ENCODE measurements at regions not wholly inside any gene's neighbourhood (a gene's known extent, or its start where the extent isn't known, plus 50 kb on each side); places are given as distances from the start of the nearest gene placed in this dataset.
"Not testable (repeated sequence)": the region's sequence is repeated elsewhere in the genome, so short reads cannot be mapped to it uniquely, and the experiment has no call there.

DNA sequence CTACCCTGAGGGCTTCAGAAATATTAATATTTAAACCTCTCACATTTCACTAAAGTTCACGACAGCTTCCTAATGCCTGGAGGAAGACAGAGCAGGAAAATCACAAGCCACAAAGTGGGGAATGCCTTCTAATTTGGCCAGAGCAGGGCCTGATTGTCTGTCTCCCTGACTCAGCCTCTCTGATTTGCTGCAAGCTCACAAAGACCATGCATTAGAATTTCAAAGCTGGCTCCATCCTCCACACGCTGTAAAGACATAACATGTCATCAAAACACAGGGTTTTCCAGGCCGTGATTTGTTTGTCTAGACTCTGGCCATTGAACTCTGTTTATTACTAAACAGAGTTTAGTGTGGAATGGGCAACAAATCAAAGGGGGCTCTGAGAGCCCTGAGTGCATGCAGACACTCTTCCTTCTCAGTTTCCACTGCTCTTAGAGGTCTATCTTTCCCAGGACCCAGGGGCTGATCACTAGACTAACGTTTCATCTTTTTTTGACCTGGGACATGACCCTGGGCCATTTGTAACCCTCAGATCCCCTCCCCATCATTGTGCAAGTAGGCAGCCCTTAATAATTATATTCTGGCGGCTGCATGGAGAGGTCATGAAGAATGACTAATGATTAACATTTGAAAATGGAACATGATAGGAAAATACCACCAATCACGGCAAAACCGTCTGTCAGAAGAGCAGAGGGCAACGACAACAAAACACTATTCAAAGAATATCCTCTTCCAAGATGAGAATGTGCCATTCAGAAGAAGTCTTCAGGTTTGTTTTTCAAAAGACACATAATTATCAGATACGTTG, 140.2 kb downstream of the ENC1 start:
- no peak for DNase-seq (ENCODE audit: low read depth in 2 of 2)

DNA sequence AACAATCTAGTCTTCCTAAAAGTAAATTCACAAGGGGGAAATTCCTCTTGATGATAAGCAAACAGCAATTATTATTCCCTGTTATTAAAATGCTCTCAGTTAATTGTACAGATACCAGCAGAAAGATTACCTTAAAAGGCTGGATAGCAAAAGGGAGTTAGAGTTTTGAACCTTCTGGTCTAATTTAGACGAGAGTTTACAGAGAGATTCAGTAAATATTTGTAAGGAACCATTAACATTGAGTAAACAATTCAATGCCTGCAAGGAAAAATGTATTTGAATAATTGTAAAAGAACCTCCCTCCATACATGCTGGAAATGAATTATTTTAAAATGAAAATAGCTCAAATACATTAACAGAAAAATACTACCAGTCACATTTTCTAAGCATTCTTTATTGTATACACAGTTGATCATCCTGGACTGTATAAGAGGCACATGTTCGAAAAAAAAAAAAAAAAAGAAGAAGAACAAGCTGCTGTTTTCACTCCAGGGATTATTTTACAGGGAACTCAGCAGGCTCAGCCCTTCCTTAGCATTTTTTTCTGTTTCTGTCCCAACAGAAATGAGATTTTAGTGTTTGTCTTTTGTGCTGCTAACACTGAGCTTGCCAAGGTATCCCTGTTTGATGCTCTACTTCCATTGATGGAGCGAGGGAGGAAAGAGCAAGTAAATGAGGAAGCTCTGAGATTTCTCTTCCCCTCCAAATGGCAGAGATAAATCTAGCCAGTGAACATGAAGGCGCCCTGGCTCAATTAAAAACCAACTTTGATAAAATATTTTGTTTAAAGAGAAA, 141.1 kb downstream of the ENC1 start:
- DNase-seq (ENCODE audit: low read depth in 2 of 2): no peak

DNA sequence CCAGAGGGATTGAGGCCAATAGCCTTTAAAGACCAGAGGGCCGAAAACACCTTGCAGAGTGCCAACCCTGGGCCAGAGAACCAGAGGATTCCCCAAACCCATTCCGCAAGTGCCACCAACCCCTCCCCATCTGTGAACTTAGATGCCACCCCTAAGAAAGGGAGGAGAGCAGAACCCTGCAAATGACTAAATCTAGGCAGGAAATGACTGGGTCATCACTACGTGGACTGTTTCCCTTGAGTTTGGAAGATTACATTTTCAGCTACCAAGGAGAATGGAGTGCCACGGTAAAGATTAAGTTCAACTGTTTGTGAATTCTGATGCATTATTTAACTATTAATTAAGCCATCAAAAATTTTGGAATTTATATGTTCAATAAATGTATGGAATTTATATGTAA, 142.8 kb downstream of the ENC1 start:
- DNase-seq (ENCODE audit: low read depth in 2 of 2): peak in 1 of 2 donors; percentile 7

- DNase-seq (ENCODE audit: low read depth in 2 of 2): no peak
These were observed 147.1 kb downstream of the ENC1 start for GRCh38 chr5:74493411-74493810.

DNA sequence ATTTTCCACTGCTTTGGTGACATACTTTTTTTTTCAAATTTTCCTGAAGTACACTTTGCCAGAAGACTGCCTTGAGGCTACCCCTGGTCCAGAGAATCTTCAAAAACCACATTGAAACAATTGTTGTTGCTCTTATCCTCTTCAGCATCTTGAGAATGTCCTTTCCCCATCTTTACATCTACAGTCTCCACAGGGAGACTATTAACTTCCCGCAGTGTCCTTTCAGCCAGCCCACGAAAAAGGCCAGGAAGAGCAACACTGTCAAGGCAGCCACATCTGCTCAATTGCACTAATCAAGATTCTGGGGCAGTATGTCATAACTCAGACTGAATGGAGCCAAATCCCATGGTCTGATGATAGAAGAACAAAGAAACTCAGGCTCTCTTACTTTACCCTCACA, 148.3 kb downstream of the ENC1 start:
- no peak for DNase-seq (ENCODE audit: low read depth in 2 of 2)

GRCh38 chr5:74491586-74491985, 148.9 kb downstream of the ENC1 start:
- DNase-seq (ENCODE audit: low read depth in 2 of 2): no peak

- DNase-seq (ENCODE audit: low read depth in 2 of 2): no peak
These were observed 149.7 kb downstream of the ENC1 start for GRCh38 chr5:74490814-74491213.

GRCh38 chr5:74482990-74483389, 157.5 kb downstream of the ENC1 start:
- DNase-seq (ENCODE audit: low read depth in 2 of 2): no peak

GRCh38 chr5:74482523-74482922, 158.0 kb downstream of the ENC1 start:
- DNase-seq (ENCODE audit: low read depth in 2 of 2): no peak

DNA sequence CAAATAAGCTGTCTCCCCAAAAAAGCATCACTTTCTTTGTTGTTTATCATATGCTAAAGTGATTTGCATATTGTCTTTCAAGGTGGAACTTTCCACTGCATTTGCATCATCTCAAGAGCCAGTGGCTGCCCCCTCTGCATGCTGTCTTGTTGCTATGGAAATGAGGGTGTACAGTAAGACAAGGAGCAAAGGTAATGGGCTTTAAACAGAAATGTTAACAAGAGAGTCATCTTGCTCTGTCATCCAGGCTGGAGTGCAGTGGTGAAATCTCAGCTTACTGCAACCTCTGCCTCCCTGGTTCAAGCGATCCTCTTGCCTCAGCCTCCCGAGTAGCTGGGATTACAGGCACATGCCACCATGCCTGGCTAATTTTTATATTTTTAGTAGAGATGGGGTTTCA, 159.2 kb downstream of the ENC1 start:
- not testable (repeated sequence) for DNase-seq (ENCODE audit: low read depth in 2 of 2)

GRCh38 chr5:74480201-74480600, 160.3 kb downstream of the ENC1 start:
- DNase-seq (ENCODE audit: low read depth in 2 of 2): no peak

DNA sequence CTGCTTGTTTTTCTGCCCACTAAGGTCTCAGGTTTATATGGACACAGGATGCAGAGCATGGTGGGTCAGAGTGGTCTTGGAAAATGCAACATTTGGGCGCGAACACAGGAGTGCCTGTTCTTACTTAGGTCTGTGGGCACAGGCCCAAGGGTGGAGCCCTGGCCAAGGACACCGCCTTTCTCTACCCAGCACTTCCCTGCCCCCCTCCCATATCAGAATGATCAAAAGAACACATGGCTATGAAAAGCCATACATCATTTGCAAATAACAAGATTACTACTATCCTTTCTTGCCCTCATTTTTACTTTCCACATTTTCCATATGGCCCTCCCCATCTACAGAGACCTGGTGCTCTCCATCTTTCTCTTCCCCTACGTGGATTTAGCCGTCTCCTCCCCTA, 162.2 kb downstream of the ENC1 start:
- DNase-seq (ENCODE audit: low read depth in 2 of 2): no peak

DNA sequence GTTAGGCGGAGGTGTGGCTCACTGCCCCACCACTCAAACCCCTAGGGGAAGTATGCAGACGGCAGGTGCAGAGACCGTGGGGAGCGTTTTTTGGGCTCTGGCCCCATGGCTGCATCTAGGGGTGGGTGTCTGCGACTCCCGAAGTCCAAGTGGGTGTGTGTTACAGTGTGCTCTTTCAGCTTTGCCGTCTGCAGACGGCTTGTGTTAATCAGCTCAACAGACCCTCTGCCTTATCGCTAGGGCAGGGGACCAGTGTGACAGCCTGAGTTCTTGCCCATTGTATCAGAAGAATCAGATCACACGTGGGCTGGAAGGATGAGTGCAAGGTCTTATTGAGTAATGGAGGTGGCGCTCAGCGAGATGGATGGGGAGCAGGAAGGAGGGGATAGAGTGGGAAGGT, 162.8 kb downstream of the ENC1 start:
- DNase-seq (ENCODE audit: low read depth in 2 of 2): no peak

- DNase-seq (ENCODE audit: low read depth in 2 of 2): no peak
These were observed 163.6 kb downstream of the ENC1 start for GRCh38 chr5:74476819-74477453.

- DNase-seq (ENCODE audit: low read depth in 2 of 2): no peak
These were observed 164.3 kb downstream of the ENC1 start for GRCh38 chr5:74476046-74476818.

GRCh38 chr5:74471875-74472274, 168.7 kb downstream of the ENC1 start:
- DNase-seq (ENCODE audit: low read depth in 2 of 2): no peak

- DNase-seq (ENCODE audit: low read depth in 2 of 2): no peak
These were observed 171.1 kb downstream of the ENC1 start for GRCh38 chr5:74469234-74469994.

GRCh38 chr5:74468421-74468820, 172.1 kb downstream of the ENC1 start:
- DNase-seq (ENCODE audit: low read depth in 2 of 2): no peak

GRCh38 chr5:74465724-74466123, 174.8 kb downstream of the ENC1 start:
- DNase-seq (ENCODE audit: low read depth in 2 of 2): no peak

GRCh38 chr5:74464512-74465209, 175.9 kb downstream of the ENC1 start:
- DNase-seq (ENCODE audit: low read depth in 2 of 2): peak; percentile 49 to 60
